ENCODE measurements at regions not wholly inside any gene's neighbourhood (a gene's known extent, or its start where the extent isn't known, plus 50 kb on each side); places are given as distances from the start of the nearest gene placed in this dataset.

DNA sequence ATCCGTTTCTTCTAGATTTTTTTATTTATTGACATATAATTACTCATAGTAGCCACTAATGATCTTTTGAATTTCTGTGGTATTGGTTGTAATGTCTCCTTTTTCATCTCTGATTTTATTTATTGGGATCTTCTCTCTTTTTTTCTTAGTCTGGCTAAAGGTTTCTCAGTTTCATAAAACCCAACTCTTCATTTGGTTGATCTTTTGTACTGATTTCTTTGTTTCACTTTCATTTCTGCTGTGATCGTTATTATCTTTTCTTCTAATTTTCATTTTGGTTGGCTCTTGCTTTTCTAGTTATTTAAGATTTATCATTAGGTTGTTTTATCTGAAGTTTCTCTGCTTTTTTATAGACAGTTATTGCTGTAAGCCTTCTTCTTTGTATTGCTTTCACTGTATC, 463.6 kb upstream of the CRIM1 start:
- H3K27me3 ChIP-seq (replicated peaks; ENCODE audit: insufficient read depth, low read depth, low read length, poor library complexity) = no peaks in the 10 kb centered on the region
- no peaks in the 10 kb centered on the region for H3K4me1 ChIP-seq (ENCODE audit: insufficient read depth, low read length, poor library complexity, severe bottlenecking)
- no peak overlapping the region for H3K4me3 ChIP-seq (ENCODE audit: low read depth, low read length, poor library complexity, severe bottlenecking)
- POLR2A ChIA-PET (ENCODE audit: low non-redundant PET) = no interaction called here
- no peak for TF ChIP-seq EZH2 (IDR thresholded peaks at IDR 0.05; ENCODE audit: borderline replicate concordance, low read depth, low read length, poor library complexity, severe bottlenecking)
- TF ChIP-seq, protein P1, sequence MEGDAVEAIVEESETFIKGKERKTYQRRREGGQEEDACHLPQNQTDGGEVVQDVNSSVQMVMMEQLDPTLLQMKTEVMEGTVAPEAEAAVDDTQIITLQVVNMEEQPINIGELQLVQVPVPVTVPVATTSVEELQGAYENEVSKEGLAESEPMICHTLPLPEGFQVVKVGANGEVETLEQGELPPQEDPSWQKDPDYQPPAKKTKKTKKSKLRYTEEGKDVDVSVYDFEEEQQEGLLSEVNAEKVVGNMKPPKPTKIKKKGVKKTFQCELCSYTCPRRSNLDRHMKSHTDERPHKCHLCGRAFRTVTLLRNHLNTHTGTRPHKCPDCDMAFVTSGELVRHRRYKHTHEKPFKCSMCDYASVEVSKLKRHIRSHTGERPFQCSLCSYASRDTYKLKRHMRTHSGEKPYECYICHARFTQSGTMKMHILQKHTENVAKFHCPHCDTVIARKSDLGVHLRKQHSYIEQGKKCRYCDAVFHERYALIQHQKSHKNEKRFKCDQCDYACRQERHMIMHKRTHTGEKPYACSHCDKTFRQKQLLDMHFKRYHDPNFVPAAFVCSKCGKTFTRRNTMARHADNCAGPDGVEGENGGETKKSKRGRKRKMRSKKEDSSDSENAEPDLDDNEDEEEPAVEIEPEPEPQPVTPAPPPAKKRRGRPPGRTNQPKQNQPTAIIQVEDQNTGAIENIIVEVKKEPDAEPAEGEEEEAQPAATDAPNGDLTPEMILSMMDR (conservative IDR thresholded peaks at IDR 0.05; ENCODE audit: low read depth, low read length) = no peak
- H3K36me3 ChIP-seq (ENCODE audit: insufficient read depth, low read length, poor library complexity, severe bottlenecking) = no peaks in the 10 kb centered on the region
- CTCF ChIA-PET = no interaction called here
- no peak for DNase-seq (ENCODE audit: low spot score)
- no peaks in the 10 kb centered on the region for H3K9me3 ChIP-seq (ENCODE audit: low read depth, low read length, poor library complexity, severe bottlenecking)
- H3K27ac ChIP-seq (ENCODE audit: low read depth, low read length, poor library complexity, severe bottlenecking) = no peak overlapping the region
- intact Hi-C loops (cut with micrococcal nuclease; ENCODE audit: unreplicated experiment) = no loop called here
- BruUV-seq (replicated peaks) = no TSS peak

- intact Hi-C loops (cut with micrococcal nuclease; ENCODE audit: unreplicated experiment) = no loop called here
- no peaks in the 10 kb centered on the region for H3K4me1 ChIP-seq (ENCODE audit: insufficient read depth, low read length, poor library complexity, severe bottlenecking)
- H3K9me3 ChIP-seq (ENCODE audit: low read depth, low read length, poor library complexity, severe bottlenecking) = no peaks in the 10 kb centered on the region
- no peak overlapping the region for H3K27ac ChIP-seq (ENCODE audit: low read depth, low read length, poor library complexity, severe bottlenecking)
- H3K4me3 ChIP-seq (ENCODE audit: low read depth, low read length, poor library complexity, severe bottlenecking) = no peak overlapping the region
- TF ChIP-seq, protein P1 (conservative IDR thresholded peaks at IDR 0.05; ENCODE audit: low read depth, low read length) = no peak
- TF ChIP-seq EZH2 (IDR thresholded peaks at IDR 0.05; ENCODE audit: borderline replicate concordance, low read depth, low read length, poor library complexity, severe bottlenecking) = no peak
- no TSS peak for BruUV-seq (replicated peaks)
- POLR2A ChIA-PET (ENCODE audit: low non-redundant PET) = no interaction called here
- H3K36me3 ChIP-seq (ENCODE audit: insufficient read depth, low read length, poor library complexity, severe bottlenecking) = no peaks in the 10 kb centered on the region
- H3K27me3 ChIP-seq (replicated peaks; ENCODE audit: insufficient read depth, low read depth, low read length, poor library complexity) = no peaks in the 10 kb centered on the region
- no peak for DNase-seq (ENCODE audit: low spot score)
- CTCF ChIA-PET = no interaction called here
Observed at GRCh38 chr2:35891528-35891927, 464.1 kb upstream of the CRIM1 start.

- H3K9me3 ChIP-seq (ENCODE audit: low read depth, low read length, poor library complexity, severe bottlenecking) = no peaks in the 10 kb centered on the region
- BruUV-seq (replicated peaks) = no TSS peak
Observed at GRCh38 chr2:35887146-35887545, 468.4 kb upstream of the CRIM1 start.

More at GRCh38 chr2:35887146-35887545, 468.4 kb upstream of the CRIM1 start:
- intact Hi-C loops (cut with micrococcal nuclease; ENCODE audit: unreplicated experiment) = no loop called here
- POLR2A ChIA-PET (ENCODE audit: low non-redundant PET) = no interaction called here
- no peaks in the 10 kb centered on the region for H3K4me1 ChIP-seq (ENCODE audit: insufficient read depth, low read length, poor library complexity, severe bottlenecking)
- H3K27ac ChIP-seq (ENCODE audit: low read depth, low read length, poor library complexity, severe bottlenecking) = no peak overlapping the region
- DNase-seq (ENCODE audit: low spot score) = no peak
- CTCF ChIA-PET = no interaction called here
- no peaks in the 10 kb centered on the region for H3K36me3 ChIP-seq (ENCODE audit: insufficient read depth, low read length, poor library complexity, severe bottlenecking)
- no peaks in the 10 kb centered on the region for H3K27me3 ChIP-seq (replicated peaks; ENCODE audit: insufficient read depth, low read depth, low read length, poor library complexity)
- TF ChIP-seq, protein P1 (conservative IDR thresholded peaks at IDR 0.05; ENCODE audit: low read depth, low read length) = no peak
- no peak for TF ChIP-seq EZH2 (IDR thresholded peaks at IDR 0.05; ENCODE audit: borderline replicate concordance, low read depth, low read length, poor library complexity, severe bottlenecking)
- H3K4me3 ChIP-seq (ENCODE audit: low read depth, low read length, poor library complexity, severe bottlenecking) = no peak overlapping the region
